Osteoblast (primary cell): ENCODE measurements at regions not wholly inside any gene's neighbourhood (a gene's known extent, or its start where the extent isn't known, plus 50 kb on each side); places are given as distances from the start of the nearest gene placed in this dataset.

ENCODE experiments used
- DNase-seq: peaks from one replicate; pipeline ENCODE4 v3.0.0; 2011; ENCODE audit warnings: low spot score, mixed read lengths; ENCODE audit not compliant: insufficient read length; ENCODE audit errors: missing footprints
- H2AFZ ChIP-seq: 2 replicates; pipeline ENCODE4 v1.6.0; 2011; ENCODE audit warnings: mild to moderate bottlenecking, low read length
- H3K27ac ChIP-seq: 2 replicates; pipeline ENCODE4 v1.5.1; 2011; ENCODE audit warnings: mild to moderate bottlenecking, low read depth, low read length, moderate library complexity
- H3K27me3 ChIP-seq: 2 replicates; pipeline ENCODE4 v1.6.0; 2012; ENCODE audit warnings: mild to moderate bottlenecking, control low read depth, inconsistent platforms, low read length, moderate library complexity; ENCODE audit not compliant: insufficient read depth
- H3K36me3 ChIP-seq: 2 replicates; pipeline ENCODE4 v1.5.1; 2011; ENCODE audit warnings: mild to moderate bottlenecking, low read length, control low read depth, moderate library complexity; ENCODE audit not compliant: insufficient read depth
- H3K4me1 ChIP-seq: 2 replicates; pipeline ENCODE4 v1.5.1; 2011; ENCODE audit warnings: mild to moderate bottlenecking, low read length, control low read depth, moderate library complexity; ENCODE audit not compliant: insufficient read depth
- H3K4me2 ChIP-seq: 2 replicates; pipeline ENCODE4 v1.6.0; 2011; ENCODE audit warnings: mild to moderate bottlenecking, low read length; ENCODE audit not compliant: insufficient read depth
- H3K4me3 ChIP-seq: fragments of 200-600 bp; sonication (generic); 3 replicates; pipeline ENCODE4 v1.5.1; 2012; ENCODE audit warnings: mild to moderate bottlenecking, low read length, inconsistent platforms; ENCODE audit not compliant: insufficient read depth
- H3K79me2 ChIP-seq: 2 replicates; pipeline ENCODE4 v1.6.0; 2012; ENCODE audit warnings: mild to moderate bottlenecking, low read length, control low read depth, inconsistent platforms; ENCODE audit not compliant: insufficient read depth
- H3K9me3 ChIP-seq: 2 replicates; pipeline ENCODE4 v1.5.1; 2011; ENCODE audit warnings: low read depth, low read length, control low read depth
- H4K20me1 ChIP-seq: 2 replicates; pipeline ENCODE4 v1.6.0; 2012; ENCODE audit warnings: mild to moderate bottlenecking, low read length, control low read depth; ENCODE audit not compliant: insufficient read depth
- CTCF ChIP-seq: IDR thresholded peaks from 2 replicates; pipeline ENCODE4 v1.5.1; 2011; ENCODE audit warnings: mild to moderate bottlenecking, low read depth, low read length, moderate library complexity; ENCODE audit errors: extremely low read depth

GRCh38 chr12:61553091-61553490, 707.1 kb upstream of the USP15 start:
- Histone ChIP-seq H3K4me1 (no peaks in the 10 kb centered on the region), H3K27ac (no peak overlapping the region), H3K9me3 (peaks cover 3% of the 10 kb centered on the region), H3K79me2 (no peaks in the 10 kb centered on the region), H4K20me1 (no peaks in the 10 kb centered on the region), H3K36me3 (no peaks in the 10 kb centered on the region), H2AFZ (no peak overlapping the region), H3K27me3 (no peaks in the 10 kb centered on the region), H3K4me2 (no peak overlapping the region), H3K4me3 (no peak overlapping the region)
- no peak for DNase-seq
- no peak for TF ChIP-seq CTCF

- no peak overlapping the region for H3K4me2 ChIP-seq
Measured at GRCh38 chr12:61554268-61555008, 705.8 kb upstream of the USP15 start.

GRCh38 chr12:61563665-61564450, 696.3 kb upstream of the USP15 start:
- no peaks in the 10 kb centered on the region for H3K36me3 ChIP-seq
- H3K27ac ChIP-seq, result no peak overlapping the region
- H3K4me3 ChIP-seq, result no peak overlapping the region
- H4K20me1 ChIP-seq, result no peaks in the 10 kb centered on the region
- H3K27me3 ChIP-seq, result no peaks in the 10 kb centered on the region
- no peaks in the 10 kb centered on the region for H3K4me1 ChIP-seq
- H3K4me2 ChIP-seq, result no peak overlapping the region
- no peaks in the 10 kb centered on the region for H3K79me2 ChIP-seq
- no peak for TF ChIP-seq CTCF
- H2AFZ ChIP-seq, result no peak overlapping the region
- H3K9me3 ChIP-seq, result peaks cover 9% of the 10 kb centered on the region
- DNase-seq, result no peak

More at GRCh38 chr12:61554268-61555008, 705.8 kb upstream of the USP15 start:
- Histone ChIP-seq H3K9me3 (peaks cover 3% of the 10 kb centered on the region), H3K79me2 (no peaks in the 10 kb centered on the region), H4K20me1 (no peaks in the 10 kb centered on the region), H3K27me3 (no peaks in the 10 kb centered on the region), H2AFZ (no peak overlapping the region), H3K36me3 (no peaks in the 10 kb centered on the region), H3K27ac (no peak overlapping the region), H3K4me1 (no peaks in the 10 kb centered on the region), H3K4me3 (no peak overlapping the region)
- DNase-seq, result no peak
- TF ChIP-seq CTCF, result no peak

GRCh38 chr12:61564466-61564865, 695.7 kb upstream of the USP15 start:
- TF ChIP-seq CTCF, result no peak

More at GRCh38 chr12:61564466-61564865, 695.7 kb upstream of the USP15 start:
- H3K27me3 ChIP-seq, result no peaks in the 10 kb centered on the region
- H3K4me3 ChIP-seq, result no peak overlapping the region
- H2AFZ ChIP-seq, result no peak overlapping the region
- H3K4me2 ChIP-seq, result no peak overlapping the region
- no peaks in the 10 kb centered on the region for H3K79me2 ChIP-seq
- H3K36me3 ChIP-seq, result no peaks in the 10 kb centered on the region
- H3K9me3 ChIP-seq, result peaks cover 9% of the 10 kb centered on the region
- no peak overlapping the region for H3K27ac ChIP-seq
- H3K4me1 ChIP-seq, result no peaks in the 10 kb centered on the region
- no peaks in the 10 kb centered on the region for H4K20me1 ChIP-seq
- DNase-seq, result no peak
